H9 (cell line): ENCODE measurements at regions not wholly inside any gene's neighbourhood (a gene's known extent, or its start where the extent isn't known, plus 50 kb on each side); places are given as distances from the start of the nearest gene placed in this dataset.

ENCODE experiments used
- DNase-seq: peaks from one replicate; pipeline ENCODE4 v3.0.0-alpha.2; 2017
- H2AFZ ChIP-seq: one replicate; pipeline ENCODE4 v1.6.1; 2013; ENCODE audit warnings: mild to moderate bottlenecking, low read length, control low read depth, moderate library complexity
- H2AK5ac ChIP-seq: 2 replicates; pipeline ENCODE4 v1.6.1; 2013; ENCODE audit warnings: low read length, control low read depth, mixed read lengths; ENCODE audit not compliant: insufficient read length
- H2BK120ac ChIP-seq: one replicate; pipeline ENCODE4 v1.6.1; 2013; ENCODE audit warnings: low read depth, mild to moderate bottlenecking, low read length, control low read depth, inconsistent platforms; ENCODE audit not compliant: poor library complexity, severe bottlenecking
- H2BK12ac ChIP-seq: 2 replicates; pipeline ENCODE4 v1.6.1; 2013; ENCODE audit warnings: low read length, control low read depth, mixed read lengths, low read depth; ENCODE audit not compliant: insufficient read length
- H2BK15ac ChIP-seq: 2 replicates; pipeline ENCODE4 v1.6.1; 2013; ENCODE audit warnings: low read depth, low read length, control low read depth
- H2BK20ac ChIP-seq: one replicate; pipeline ENCODE4 v1.6.1; 2013; ENCODE audit warnings: low read depth, mild to moderate bottlenecking, low read length, control low read depth, inconsistent platforms; ENCODE audit not compliant: poor library complexity, severe bottlenecking
- H2BK5ac ChIP-seq: 2 replicates; pipeline ENCODE4 v1.6.1; 2013; ENCODE audit warnings: low read length, control low read depth, mixed read lengths; ENCODE audit not compliant: insufficient read length
- H3K14ac ChIP-seq: 2 replicates; pipeline ENCODE4 v1.6.1; 2013; ENCODE audit warnings: low read length, control low read depth; ENCODE audit not compliant: insufficient read depth
- H3K18ac ChIP-seq: 2 replicates; pipeline ENCODE4 v1.6.1; 2013; ENCODE audit warnings: low read depth, mild to moderate bottlenecking, mixed read lengths, low read length, control low read depth; ENCODE audit not compliant: insufficient read length
- H3K23ac ChIP-seq: 2 replicates; pipeline ENCODE4 v1.6.1; 2013; ENCODE audit warnings: low read length, control low read depth, mixed read lengths, low read depth; ENCODE audit not compliant: insufficient read length
- H3K23me2 ChIP-seq: 2 replicates; pipeline ENCODE4 v1.6.1; 2013; ENCODE audit warnings: low read depth, mild to moderate bottlenecking, mixed read lengths, low read length, control low read depth; ENCODE audit not compliant: insufficient read length, poor library complexity, severe bottlenecking
- H3K27ac ChIP-seq: 2 replicates; pipeline ENCODE4 v1.5.1; 2013; ENCODE audit warnings: low read length, control low read depth, mixed read lengths, low read depth; ENCODE audit not compliant: insufficient read length
- H3K27me3 ChIP-seq: 2 replicates; pipeline ENCODE4 v1.6.1; 2013; ENCODE audit warnings: low read length, control low read depth, inconsistent platforms; ENCODE audit not compliant: insufficient read depth
- H3K4ac ChIP-seq: 2 replicates; pipeline ENCODE4 v1.6.1; 2013; ENCODE audit warnings: low read depth, mild to moderate bottlenecking, control low read depth, inconsistent platforms, low read length, moderate library complexity
- H3K4me1 ChIP-seq: 2 replicates; pipeline ENCODE4 v1.6.1; 2013; ENCODE audit warnings: low read length, control low read depth, inconsistent platforms; ENCODE audit not compliant: insufficient read depth
- H3K4me2 ChIP-seq: 2 replicates; pipeline ENCODE4 v1.6.1; 2013; ENCODE audit warnings: low read length, control low read depth, mixed read lengths; ENCODE audit not compliant: insufficient read length, insufficient read depth
- H3K56ac ChIP-seq: 2 replicates; pipeline ENCODE4 v1.6.1; 2013; ENCODE audit warnings: low read depth, mild to moderate bottlenecking, mixed read lengths, low read length, control low read depth; ENCODE audit not compliant: insufficient read length
- H3K79me1 ChIP-seq: 2 replicates; pipeline ENCODE4 v1.6.1; 2013; ENCODE audit warnings: low read depth, mild to moderate bottlenecking, moderate library complexity, low read length, control low read depth, inconsistent platforms; ENCODE audit not compliant: insufficient read depth, poor library complexity, severe bottlenecking
- H3K79me2 ChIP-seq: 2 replicates; pipeline ENCODE4 v1.6.1; 2013; ENCODE audit warnings: low read length, control low read depth, inconsistent platforms; ENCODE audit not compliant: insufficient read depth
- H3K9ac ChIP-seq: 2 replicates; pipeline ENCODE4 v1.6.1; 2013; ENCODE audit warnings: low read length, control low read depth, mixed read lengths; ENCODE audit not compliant: insufficient read length; ENCODE audit errors: extremely low read depth
- H3K9me3 ChIP-seq: one replicate; pipeline ENCODE4 v1.6.1; 2013; ENCODE audit warnings: low read depth, low read length, inconsistent platforms; ENCODE audit not compliant: control insufficient read depth
- H3T11ph ChIP-seq: one replicate; pipeline ENCODE4 v1.6.1; 2013; ENCODE audit warnings: mild to moderate bottlenecking, low read length, control low read depth, inconsistent platforms
- H4K20me1 ChIP-seq: one replicate; pipeline ENCODE4 v1.6.1; 2013; ENCODE audit not compliant: control insufficient read depth, insufficient read length, insufficient read depth
- H4K5ac ChIP-seq: 2 replicates; pipeline ENCODE4 v1.6.1; 2013; ENCODE audit warnings: low read depth, mild to moderate bottlenecking, mixed read lengths, low read length, control low read depth; ENCODE audit not compliant: insufficient read length
- H4K8ac ChIP-seq: replicated peaks from 2 replicates; pipeline ENCODE4 v1.6.1; 2013; ENCODE audit warnings: low read length, control low read depth, mixed read lengths, low read depth; ENCODE audit not compliant: insufficient read length
- H4K91ac ChIP-seq: 2 replicates; pipeline ENCODE4 v1.6.1; 2013; ENCODE audit warnings: low read depth, mild to moderate bottlenecking, moderate library complexity, mixed read lengths, low read length, control low read depth; ENCODE audit not compliant: insufficient read length
- H3K27ac Mint-ChIP-seq, 3 experiments: 2 replicates in 2 of 3; 3 replicates in 1 of 3; pipeline ENCODE4 v1.8.0; 2020 to 2021; ENCODE audit warnings: mixed read lengths in 3 of 3, mild to moderate bottlenecking in 1 of 3, moderate library complexity in 1 of 3
- H3K27me3 Mint-ChIP-seq: 2 replicates; pipeline ENCODE4 v1.8.0; 2021; ENCODE audit warnings: low read depth, mild to moderate bottlenecking, moderate library complexity, mixed read lengths
- H3K36me3 Mint-ChIP-seq, 3 experiments: 2 replicates in 2 of 3; 3 replicates in 1 of 3; pipeline ENCODE4 v1.8.0; 2020 to 2021; ENCODE audit warnings: low read depth in 3 of 3, mixed read lengths in 3 of 3; ENCODE audit not compliant: insufficient read depth in 1 of 3
- H3K4me1 Mint-ChIP-seq, 2 experiments: 2 replicates each; pipeline ENCODE4 v1.8.0; 2020; ENCODE audit warnings: mixed read lengths in 2 of 2
- H3K4me3 Mint-ChIP-seq, 2 experiments: 2 replicates in 1 of 2; 3 replicates in 1 of 2; pipeline ENCODE4 v1.8.0; 2020 to 2021; ENCODE audit warnings: mild to moderate bottlenecking in 2 of 2, mixed read lengths in 2 of 2, moderate library complexity in 1 of 2
- H3K9me3 Mint-ChIP-seq, 2 experiments: 2 replicates in 1 of 2; 3 replicates in 1 of 2; pipeline ENCODE4 v1.8.0; 2020; ENCODE audit warnings: mild to moderate bottlenecking in 2 of 2, mixed read lengths in 2 of 2, moderate library complexity in 1 of 2
- WGBS: extraction: QIAGEN DNeasy Blood & Tissue Kit; methylation state at CpG from one replicate; pipeline ENCODE4 v1.1.7; 2013; ENCODE audit warnings: missing lambda C conversion rate, low lambda C conversion rate, mixed read lengths; ENCODE audit not compliant: insufficient read length; ENCODE audit errors: extremely low coverage; 5-methylcytosine and 5-hydroxymethylcytosine counted together
- TF ChIP-seq, protein P1 (sequence below): fragments of 200-600 bp; sonication (generic); conservative IDR thresholded peaks from 3 replicates; pipeline ENCODE4 v1.8.0; 2021; ENCODE audit warnings: antibody characterized with exemption, mild to moderate bottlenecking

DNA sequence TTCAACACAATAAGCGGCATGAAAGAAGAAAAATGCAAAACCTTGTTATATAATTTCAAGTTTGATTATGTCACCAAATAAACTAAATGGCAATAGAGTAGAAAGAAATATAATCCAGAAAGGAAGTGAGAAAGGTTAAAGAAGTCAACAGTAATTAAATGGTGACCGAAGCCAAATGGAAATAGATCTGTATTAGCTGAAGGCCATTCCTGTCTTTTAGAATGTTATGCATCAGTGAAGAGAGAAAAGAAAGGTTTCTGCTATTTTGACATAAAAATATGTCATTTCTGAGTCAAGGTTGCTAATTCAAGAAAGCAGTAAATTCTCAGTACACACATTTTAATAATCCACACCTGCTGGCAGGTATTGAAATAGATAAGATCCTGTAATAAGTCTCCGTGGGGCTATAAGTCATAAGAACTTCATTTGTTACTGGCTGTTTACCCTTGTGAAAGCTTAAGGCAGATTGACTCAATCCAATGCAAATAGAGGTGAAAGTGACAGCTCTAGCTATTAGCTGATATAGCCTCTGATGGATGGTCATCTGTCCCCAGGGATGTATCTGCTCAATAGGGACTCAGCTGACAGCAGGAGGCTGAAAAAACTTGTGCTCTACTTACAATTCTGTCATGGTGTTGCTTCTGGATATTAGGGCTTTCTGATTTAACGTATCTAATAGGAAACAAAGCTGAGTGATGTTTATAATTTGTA is 152.1 kb downstream of the FZD1 start:
- H4K91ac ChIP-seq, result no peak overlapping the region
- no peak overlapping the region for H3K4me2 ChIP-seq
- H2BK5ac ChIP-seq, result no peak overlapping the region
- no peak overlapping the region for H2BK120ac ChIP-seq
- H3K79me1 ChIP-seq, result no peaks in the 10 kb centered on the region
- H3K4me1 ChIP-seq, result peaks cover 3% of the 10 kb centered on the region; the same call in 1 of the 2 replicates
- H3K9me3 ChIP-seq, result no peaks in the 10 kb centered on the region
- no peak overlapping the region for H3K18ac ChIP-seq
- H2AFZ ChIP-seq, result no peak overlapping the region
- no peak for DNase-seq
- H3K27me3 Mint-ChIP-seq, result peaks cover 8% of the 10 kb centered on the region
- H3K27ac ChIP-seq, result no peak overlapping the region
- no peak overlapping the region for H4K8ac ChIP-seq
- no peak overlapping the region for H3K4me3 Mint-ChIP-seq
- no peak overlapping the region for H2BK20ac ChIP-seq
- H3K36me3 Mint-ChIP-seq, result no peaks in the 10 kb centered on the region
- H2AK5ac ChIP-seq, result no peak overlapping the region
- H3T11ph ChIP-seq, result no peak overlapping the region
- H3K27ac Mint-ChIP-seq, result no peak overlapping the region
- no peaks in the 10 kb centered on the region for H3K23me2 ChIP-seq
- no peaks in the 10 kb centered on the region for H4K20me1 ChIP-seq
- no peak overlapping the region for H2BK15ac ChIP-seq
- WGBS, result no CpG with 5 or more reads among the region's 4 CpGs
- peaks cover 11 to 13% of the 10 kb centered on the region in 2 experiments for H3K4me1 Mint-ChIP-seq
- H3K9ac ChIP-seq, result no peak overlapping the region
- no peak overlapping the region for H3K4ac ChIP-seq
- H3K9me3 Mint-ChIP-seq, result no peaks in the 10 kb centered on the region
- no peaks in the 10 kb centered on the region for H3K79me2 ChIP-seq
- no peak overlapping the region for H2BK12ac ChIP-seq
- no peak overlapping the region for H4K5ac ChIP-seq
- H3K14ac ChIP-seq, result no peak overlapping the region
- TF ChIP-seq, protein P1, sequence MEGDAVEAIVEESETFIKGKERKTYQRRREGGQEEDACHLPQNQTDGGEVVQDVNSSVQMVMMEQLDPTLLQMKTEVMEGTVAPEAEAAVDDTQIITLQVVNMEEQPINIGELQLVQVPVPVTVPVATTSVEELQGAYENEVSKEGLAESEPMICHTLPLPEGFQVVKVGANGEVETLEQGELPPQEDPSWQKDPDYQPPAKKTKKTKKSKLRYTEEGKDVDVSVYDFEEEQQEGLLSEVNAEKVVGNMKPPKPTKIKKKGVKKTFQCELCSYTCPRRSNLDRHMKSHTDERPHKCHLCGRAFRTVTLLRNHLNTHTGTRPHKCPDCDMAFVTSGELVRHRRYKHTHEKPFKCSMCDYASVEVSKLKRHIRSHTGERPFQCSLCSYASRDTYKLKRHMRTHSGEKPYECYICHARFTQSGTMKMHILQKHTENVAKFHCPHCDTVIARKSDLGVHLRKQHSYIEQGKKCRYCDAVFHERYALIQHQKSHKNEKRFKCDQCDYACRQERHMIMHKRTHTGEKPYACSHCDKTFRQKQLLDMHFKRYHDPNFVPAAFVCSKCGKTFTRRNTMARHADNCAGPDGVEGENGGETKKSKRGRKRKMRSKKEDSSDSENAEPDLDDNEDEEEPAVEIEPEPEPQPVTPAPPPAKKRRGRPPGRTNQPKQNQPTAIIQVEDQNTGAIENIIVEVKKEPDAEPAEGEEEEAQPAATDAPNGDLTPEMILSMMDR, result no peak
- H3K27me3 ChIP-seq, result no peaks in the 10 kb centered on the region
- H3K23ac ChIP-seq, result no peak overlapping the region
- no peak overlapping the region for H3K56ac ChIP-seq
